RWPE1 (cell line): ENCODE measurements at regions not wholly inside any gene's neighbourhood (a gene's known extent, or its start where the extent isn't known, plus 50 kb on each side); places are given as distances from the start of the nearest gene placed in this dataset.

Experiments
- CTCF ChIA-PET: fragments of 350-600 bp; sonication (Branson Sonifier 250); formaldehyde crosslinking; extraction: SDS; loops from one replicate; lab custom pipeline; 2021; lab: Yijun Ruan, JAX
- POLR2A ChIA-PET: fragments of 400-600 bp; formaldehyde crosslinking; extraction: SDS; loops from one replicate; lab custom pipeline; 2020; ENCODE audit warnings: antibody characterized with exemption; ENCODE audit not compliant: low non-redundant PET; lab: Yijun Ruan, JAX
- DNase-seq: peaks from one replicate; pipeline ENCODE4 v3.0.0; 2012; ENCODE audit warnings: low spot score
- H3K27ac ChIP-seq: fragments of 450-650 bp; 2 replicates; pipeline ENCODE4 v1.5.1; 2017
- TF ChIP-seq, protein P1 (sequence below): fragments of 450-650 bp; conservative IDR thresholded peaks from 2 replicates; pipeline ENCODE4 v1.5.1; 2017; ENCODE audit warnings: low read depth, mild to moderate bottlenecking

DNA sequence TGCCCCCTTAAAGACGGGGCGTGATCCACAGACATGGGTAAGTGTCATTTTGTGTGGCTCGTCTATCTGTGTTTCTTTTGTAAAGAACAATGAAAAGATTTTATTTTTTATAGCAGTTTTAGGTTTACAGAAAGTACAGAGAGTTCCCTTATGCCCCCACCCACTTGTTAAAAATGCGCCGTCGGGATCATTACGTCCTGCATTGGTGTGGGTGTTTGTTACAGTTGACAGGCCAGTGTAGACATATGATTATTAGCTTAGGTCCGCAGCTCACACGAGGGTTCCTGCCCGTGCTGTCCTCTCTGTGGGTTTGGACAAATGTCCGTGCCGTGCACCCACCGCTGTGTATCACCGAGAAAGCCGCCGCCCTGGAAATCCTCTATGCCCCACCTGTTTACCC is 50.5 kb downstream of the RGS12 start:
- no peak overlapping the region for H3K27ac ChIP-seq
- TF ChIP-seq, protein P1, sequence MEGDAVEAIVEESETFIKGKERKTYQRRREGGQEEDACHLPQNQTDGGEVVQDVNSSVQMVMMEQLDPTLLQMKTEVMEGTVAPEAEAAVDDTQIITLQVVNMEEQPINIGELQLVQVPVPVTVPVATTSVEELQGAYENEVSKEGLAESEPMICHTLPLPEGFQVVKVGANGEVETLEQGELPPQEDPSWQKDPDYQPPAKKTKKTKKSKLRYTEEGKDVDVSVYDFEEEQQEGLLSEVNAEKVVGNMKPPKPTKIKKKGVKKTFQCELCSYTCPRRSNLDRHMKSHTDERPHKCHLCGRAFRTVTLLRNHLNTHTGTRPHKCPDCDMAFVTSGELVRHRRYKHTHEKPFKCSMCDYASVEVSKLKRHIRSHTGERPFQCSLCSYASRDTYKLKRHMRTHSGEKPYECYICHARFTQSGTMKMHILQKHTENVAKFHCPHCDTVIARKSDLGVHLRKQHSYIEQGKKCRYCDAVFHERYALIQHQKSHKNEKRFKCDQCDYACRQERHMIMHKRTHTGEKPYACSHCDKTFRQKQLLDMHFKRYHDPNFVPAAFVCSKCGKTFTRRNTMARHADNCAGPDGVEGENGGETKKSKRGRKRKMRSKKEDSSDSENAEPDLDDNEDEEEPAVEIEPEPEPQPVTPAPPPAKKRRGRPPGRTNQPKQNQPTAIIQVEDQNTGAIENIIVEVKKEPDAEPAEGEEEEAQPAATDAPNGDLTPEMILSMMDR, result no peak
- ChIA-PET CTCF (no interaction called here), POLR2A (no interaction called here)
- no peak for DNase-seq

DNA sequence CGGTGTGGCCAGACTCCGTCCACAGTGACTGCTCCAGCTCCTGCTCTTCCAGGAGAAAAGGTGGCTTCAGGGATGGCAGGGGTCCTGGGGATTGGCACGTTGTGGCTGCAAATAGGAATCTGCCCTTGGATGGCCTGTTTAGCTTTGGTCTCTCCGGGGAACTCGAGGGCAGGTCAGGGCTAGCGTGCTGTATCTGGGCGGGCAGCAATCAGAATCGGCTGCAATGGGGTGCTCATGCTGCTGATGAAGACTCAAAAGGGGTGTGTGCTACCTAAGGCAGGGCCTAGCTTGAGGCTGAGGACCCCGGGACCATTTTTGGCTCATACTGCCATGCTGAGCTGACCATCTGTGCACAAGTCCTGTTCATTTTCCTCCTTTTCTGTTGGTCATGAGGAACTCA is 51.3 kb downstream of the RGS12 start:
- ChIA-PET POLR2A (no interaction called here), CTCF (interaction anchor here (0.8 kb wide), 1 partner anchor 137 kb away, joined by 5 read pairs; no protein-coding TSS in a partner anchor)

DNA sequence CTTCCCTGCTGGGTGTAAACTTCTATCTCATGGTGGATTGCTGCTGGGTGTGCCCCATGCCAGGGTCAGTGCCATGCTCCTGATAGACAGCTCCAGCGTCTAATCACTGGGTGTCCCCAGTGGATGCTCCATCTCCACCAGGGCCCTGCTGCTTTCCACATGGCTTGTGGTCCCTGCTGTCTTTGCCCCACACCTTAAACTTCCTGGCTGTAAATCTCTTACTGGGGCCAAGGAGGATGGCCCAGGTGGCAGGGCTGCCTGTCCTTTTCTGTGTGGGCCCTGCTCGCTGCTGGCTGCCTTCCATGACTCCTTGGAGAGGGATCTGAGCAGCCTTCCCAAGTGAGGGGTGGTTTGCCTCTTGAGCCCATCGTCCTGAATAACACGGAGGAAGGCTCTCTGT is 51.8 kb downstream of the RGS12 start:
- POLR2A ChIA-PET, result no interaction called here
- DNase-seq, result no peak
- CTCF ChIA-PET, result interaction anchor here (0.8 kb wide), 1 partner anchor 136 kb away, joined by 5 read pairs; no protein-coding TSS in a partner anchor
- TF ChIP-seq, protein P1, result no peak
- H3K27ac ChIP-seq, result no peak overlapping the region

More for the DNA sequence above, 51.3 kb downstream of the RGS12 start:
- H3K27ac ChIP-seq, result no peak overlapping the region
- TF ChIP-seq, protein P1, result no peak
- no peak for DNase-seq

DNA sequence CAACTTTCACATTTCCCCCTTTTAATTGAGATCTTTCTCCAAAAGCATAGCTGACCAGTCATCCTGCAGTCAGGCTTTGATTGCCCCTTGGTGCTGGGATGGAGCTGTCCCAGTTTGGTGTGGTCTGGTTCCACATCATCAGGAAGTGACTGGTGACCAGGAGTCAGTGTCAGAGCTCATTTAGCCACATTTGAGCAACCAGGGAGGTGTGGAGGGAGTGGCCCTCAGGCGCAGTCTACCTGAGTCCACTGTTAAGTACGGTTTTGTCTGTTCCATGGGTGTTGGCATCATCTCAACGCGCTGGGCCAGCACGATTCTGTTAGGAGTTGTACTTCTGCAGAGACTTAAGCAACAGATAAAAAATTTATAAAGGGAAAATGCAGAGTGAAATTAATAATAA is 52.6 kb downstream of the RGS12 start:
- POLR2A ChIA-PET, result no interaction called here
- CTCF ChIA-PET, result interaction anchor here (0.7 to 1.4 kb wide), 2 partner anchors 98 to 100 kb away, joined by 3 to 5 read pairs; no protein-coding TSS in a partner anchor

DNA sequence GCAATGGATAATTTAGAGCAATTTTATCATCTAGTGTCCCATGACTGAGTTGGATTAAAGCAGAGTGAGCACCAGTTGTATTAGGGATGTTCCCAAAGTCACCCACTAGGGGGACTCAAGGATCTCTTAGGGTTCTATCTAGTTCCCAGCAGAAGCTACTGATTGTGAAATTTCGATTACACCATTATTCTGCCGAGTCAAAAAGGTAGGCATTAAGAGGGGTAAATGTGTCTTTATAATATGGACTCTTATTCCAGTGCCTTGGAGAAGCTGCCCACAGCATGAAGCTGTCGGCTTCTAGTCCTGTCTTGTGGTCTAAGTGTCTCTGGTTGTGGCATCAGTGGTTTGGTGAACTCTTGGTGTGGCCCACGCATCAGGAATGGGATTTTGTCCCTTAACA is 53.3 kb downstream of the RGS12 start:
- POLR2A ChIA-PET, result no interaction called here
- peak; percentile 77 for DNase-seq
- no peak overlapping the region for H3K27ac ChIP-seq
- CTCF ChIA-PET, result interaction anchor here (0.5 to 1.4 kb wide), 10 partner anchors 18 to 369 kb away, joined by 3 to 10 read pairs (median 4); no protein-coding TSS in a partner anchor
- TF ChIP-seq, protein P1, result peak; percentile 91

More for the DNA sequence above, 52.6 kb downstream of the RGS12 start:
- no peak overlapping the region for H3K27ac ChIP-seq
- TF ChIP-seq, protein P1, result no peak
- DNase-seq, result no peak

DNA sequence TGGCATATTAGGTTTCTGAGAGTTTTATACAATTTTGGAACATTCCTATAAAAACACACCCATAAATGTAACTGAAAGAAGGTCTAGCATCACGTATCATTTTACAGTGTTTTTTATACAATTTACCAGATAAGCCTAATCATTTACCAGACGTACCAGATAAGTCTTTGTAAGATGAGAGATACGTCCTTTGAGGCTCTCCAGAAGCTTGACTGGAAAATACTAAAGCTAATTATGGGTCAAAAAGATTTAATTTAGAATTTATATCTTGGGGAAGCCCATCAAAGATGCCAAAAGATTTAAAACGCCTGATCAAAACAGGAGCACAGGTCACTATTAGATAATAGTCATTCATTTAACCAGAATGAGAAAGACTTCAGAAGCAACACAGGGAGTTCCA is 55.0 kb downstream of the RGS12 start:
- TF ChIP-seq, protein P1, result no peak
- ChIA-PET POLR2A (no interaction called here), CTCF (interaction anchor here (0.6 kb wide), 1 partner anchor 142 kb away, joined by 3 read pairs; no protein-coding TSS in a partner anchor)
- DNase-seq, result no peak
- no peak overlapping the region for H3K27ac ChIP-seq
